Hypothalamus (tissue), 51 donors: ENCODE measurements at regions not wholly inside any gene's neighbourhood (a gene's known extent, or its start where the extent isn't known, plus 50 kb on each side); places are given as distances from the start of the nearest gene placed in this dataset.

ENCODE experiments used
- DNase-seq, 51 donors: peaks; one replicate each; lab custom pipeline; 2025; lab: John Stamatoyannopoulos, UW

- no peak for DNase-seq
These were observed 201.3 kb downstream of the ABHD5 start for GRCh38 chr3:43892061-43892460.

- DNase-seq: no peak
These were observed 201.8 kb downstream of the ABHD5 start for GRCh38 chr3:43892526-43892925.

DNA sequence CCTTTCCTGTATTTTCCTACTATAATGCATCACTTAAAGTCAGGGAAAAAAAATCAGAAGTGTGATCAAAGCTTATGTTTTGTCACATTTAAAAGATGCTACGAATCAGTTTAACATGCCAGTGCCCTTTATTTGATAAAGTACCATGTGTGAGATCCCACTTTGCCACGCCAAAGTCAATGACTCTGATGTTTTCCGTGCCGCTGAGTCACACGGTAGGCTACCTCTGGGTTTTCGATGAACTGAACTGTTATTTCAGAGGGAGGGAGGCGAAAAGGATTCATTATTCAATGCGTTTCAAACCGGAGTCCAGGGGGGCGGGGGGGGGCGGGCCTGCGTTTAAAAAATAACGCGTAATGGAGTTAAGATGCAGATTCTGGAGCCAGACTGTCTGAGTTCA, 203.0 kb downstream of the ABHD5 start:
- peak in 1 of 51 donors; percentile 49 for DNase-seq

DNA sequence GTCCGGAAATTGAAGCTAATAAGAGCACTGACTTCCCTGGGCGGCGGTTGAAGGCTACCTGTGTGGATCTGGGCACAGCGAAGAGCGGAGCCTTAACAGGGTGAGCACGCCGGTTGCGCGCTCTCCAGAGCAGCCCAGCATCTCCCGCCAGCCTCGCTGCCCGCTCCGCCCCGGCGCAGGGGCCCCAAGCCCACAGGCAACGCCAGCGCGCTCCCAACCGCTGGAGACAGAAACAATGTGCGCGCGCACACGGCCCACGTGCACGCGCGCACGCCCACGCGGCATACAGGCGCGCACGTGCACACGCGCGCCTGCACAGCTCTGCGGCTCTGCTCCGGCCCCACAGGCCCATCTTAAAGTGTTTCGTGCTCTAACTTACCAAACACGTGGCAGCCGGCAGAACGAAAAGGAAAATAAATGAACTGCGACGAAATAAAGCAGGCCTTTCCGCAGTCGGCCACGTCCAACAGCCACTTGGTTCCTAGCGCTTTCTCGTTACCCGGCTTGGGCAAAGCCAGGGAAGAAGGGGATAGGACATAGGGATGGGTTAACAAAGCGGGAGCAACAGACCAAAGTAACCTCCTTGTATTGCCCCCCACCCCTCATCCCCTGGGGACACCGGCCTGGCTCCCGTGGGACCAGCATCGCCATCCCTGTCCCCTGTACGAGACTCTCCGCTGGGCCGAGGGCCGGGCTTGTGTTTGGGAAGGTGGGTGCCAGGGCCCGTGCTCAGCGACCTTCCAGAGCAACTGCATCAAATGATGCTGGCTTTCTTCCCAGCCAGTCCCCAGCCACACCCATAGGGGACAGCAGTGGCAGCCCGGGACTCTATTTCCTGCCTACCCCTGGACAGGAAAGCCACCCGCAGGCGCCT, 203.7 kb downstream of the ABHD5 start:
- DNase-seq: peak in 33 of 51 donors; percentile 6 to 67 (median 29)

DNA sequence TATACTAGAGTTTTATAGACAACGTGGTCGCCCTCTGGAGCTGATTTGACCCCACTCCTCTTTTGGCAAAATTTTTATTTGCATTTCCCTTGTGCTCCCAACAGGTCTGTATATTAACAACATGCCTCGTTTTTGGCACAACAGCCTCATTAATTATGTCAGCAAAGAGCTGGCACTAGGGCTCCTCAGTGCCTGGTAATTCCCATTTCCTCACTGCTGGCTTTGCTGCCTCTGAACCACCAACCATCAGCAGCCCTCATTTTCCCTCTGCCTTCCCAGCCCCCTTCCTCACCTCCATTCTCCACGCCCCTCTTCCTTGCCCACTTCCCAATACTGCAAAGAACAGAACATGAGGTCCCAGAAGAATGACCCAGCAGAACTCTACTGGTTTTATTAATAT, 204.8 kb downstream of the ABHD5 start:
- DNase-seq: no peak

- DNase-seq: no peak
These were observed 211.7 kb downstream of the ABHD5 start for GRCh38 chr3:43902415-43902814.

- no peak for DNase-seq
These were observed 214.4 kb downstream of the ABHD5 start for GRCh38 chr3:43905157-43905556.

GRCh38 chr3:43906849-43907507, 216.2 kb downstream of the ABHD5 start:
- DNase-seq: no peak

DNA sequence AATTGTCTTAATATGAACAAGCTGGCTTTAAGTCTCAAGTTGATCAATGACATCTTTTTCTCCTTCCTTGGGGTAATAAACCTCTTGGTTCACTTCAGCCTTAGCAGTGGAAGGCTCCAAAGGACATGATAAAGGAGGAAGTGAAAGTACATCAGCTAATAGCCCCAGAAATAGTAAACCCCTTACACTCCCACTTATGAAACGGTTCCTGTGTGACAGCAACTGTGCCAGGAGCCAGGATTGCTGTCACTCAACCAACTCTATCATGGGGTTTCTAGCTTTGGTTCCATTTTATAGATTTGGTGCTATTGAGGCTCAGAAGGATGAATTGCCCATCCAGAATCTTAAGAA, 216.7 kb downstream of the ABHD5 start:
- DNase-seq: no peak

DNA sequence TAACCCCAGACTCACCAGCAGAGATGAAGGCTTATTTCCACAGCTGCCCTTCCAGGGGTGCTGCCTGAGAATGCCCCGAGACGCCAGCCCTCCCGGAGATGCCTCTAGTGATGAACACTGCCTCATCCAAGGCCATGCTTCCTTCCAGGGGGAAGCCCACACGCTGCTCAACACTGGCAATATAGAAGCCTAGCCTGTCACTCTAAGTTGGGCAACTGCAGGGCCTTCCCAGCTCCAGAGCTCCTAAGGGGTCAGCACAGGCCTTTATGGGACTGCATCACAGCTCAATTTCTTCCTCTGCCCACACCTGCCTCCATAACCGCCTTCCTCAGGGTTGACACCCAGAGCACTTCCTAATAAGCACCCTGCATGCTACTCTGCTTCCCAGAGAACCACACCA, 217.7 kb downstream of the ABHD5 start:
- DNase-seq: no peak

- no peak for DNase-seq
These were observed 218.4 kb downstream of the ABHD5 start for GRCh38 chr3:43909149-43909548.

- no peak for DNase-seq
These were observed 220.0 kb downstream of the ABHD5 start for GRCh38 chr3:43910750-43911149.

GRCh38 chr3:43913036-43913948, 222.6 kb downstream of the ABHD5 start:
- no peak for DNase-seq

GRCh38 chr3:43914269-43914668, 223.5 kb downstream of the ABHD5 start:
- no peak for DNase-seq

- no peak for DNase-seq
These were observed 224.8 kb downstream of the ABHD5 start for GRCh38 chr3:43915546-43915945.

- DNase-seq: no peak
These were observed 226.6 kb downstream of the ABHD5 start for GRCh38 chr3:43917361-43917760.

- DNase-seq: peak in 2 of 51 donors; percentile 6 to 8
These were observed 228.3 kb downstream of the ABHD5 start for GRCh38 chr3:43919029-43919428.

DNA sequence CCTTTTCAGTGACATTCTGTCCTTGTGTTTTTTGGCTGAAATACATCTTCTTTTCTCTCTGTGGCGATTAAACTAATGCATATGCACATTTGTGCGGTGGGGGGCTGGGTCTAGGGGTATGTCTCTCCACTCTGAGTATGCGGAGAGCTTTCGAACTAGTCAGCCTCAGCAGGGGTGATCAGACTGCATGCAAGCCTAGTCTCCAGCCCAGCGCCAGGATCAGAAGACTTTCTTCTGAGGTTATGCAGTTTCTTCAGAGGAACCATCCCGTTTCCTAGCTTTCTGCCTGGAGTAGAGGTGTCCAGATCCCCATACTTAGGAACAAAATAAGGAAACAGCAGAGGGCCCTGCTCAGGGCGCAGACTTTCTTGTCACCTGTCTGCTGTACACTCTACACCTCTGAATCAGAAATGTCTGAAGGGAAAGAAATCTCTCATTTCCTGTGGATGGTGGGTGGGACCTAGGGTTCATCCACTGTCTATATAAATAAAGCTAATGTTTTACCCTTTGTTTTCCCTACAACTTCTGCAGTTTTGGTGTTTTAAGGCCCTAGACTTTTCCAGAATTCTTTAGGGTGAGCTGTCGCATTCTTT, 230.4 kb downstream of the ABHD5 start:
- no peak for DNase-seq

GRCh38 chr3:43922374-43922773, 231.6 kb downstream of the ABHD5 start:
- DNase-seq: no peak

- DNase-seq: peak in 1 of 51 donors; percentile 23
These were observed 232.6 kb downstream of the ABHD5 start for GRCh38 chr3:43923104-43923882.
